SKM-1 (cell line): ENCODE measurements at regions not wholly inside any gene's neighbourhood (a gene's known extent, or its start where the extent isn't known, plus 50 kb on each side); places are given as distances from the start of the nearest gene placed in this dataset.
A peak's percentile ranks its signal among the peaks of the same experiment; 100 is the strongest.
"Not testable (repeated sequence)": the region's sequence is repeated elsewhere in the genome, so short reads cannot be mapped to it uniquely, and the experiment has no call there.

Experiments
- DNase-seq: peaks from one replicate; lab custom pipeline; 2025; ENCODE audit not compliant: unreplicated experiment; lab: John Stamatoyannopoulos, UW

DNA sequence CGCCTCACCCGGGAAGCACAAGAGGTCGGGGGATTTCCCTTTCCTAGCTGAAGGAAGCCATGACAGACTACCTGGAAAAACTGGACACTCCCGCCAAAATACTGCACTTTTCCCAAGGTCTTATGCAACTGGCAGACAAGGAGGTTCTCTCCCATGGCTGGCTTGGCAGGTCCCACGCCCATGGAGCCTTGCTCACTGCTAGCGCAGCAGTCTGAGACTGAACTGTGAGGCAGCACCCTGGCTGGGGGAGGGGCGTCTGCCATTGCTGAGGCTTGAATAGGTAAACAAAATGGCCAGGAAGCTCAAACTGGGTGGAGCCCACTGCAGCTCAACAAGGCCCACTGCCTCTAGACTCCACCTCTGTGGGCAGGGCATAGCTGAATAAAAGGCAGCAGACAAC, 92.1 kb downstream of the C4BPA start:
- not testable (repeated sequence) for DNase-seq

DNA sequence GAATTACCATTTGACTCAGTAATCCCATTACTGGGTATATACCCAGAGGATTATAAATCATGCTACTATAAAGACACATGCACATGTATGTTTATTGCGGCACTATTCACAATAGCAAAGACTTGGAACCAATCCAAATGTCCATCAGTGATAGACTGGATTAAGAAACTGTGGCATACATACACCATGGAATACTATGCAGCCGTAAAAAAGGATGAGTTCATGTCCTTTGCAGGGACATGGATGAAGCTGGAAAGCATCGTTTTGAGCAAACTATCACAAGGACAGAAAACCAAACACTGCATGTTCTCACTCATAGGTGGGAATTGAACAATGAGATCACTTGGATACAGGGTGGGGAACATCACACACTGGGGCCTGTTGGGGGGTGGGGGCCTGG, 97.5 kb downstream of the C4BPA start:
- not testable (repeated sequence) for DNase-seq

DNA sequence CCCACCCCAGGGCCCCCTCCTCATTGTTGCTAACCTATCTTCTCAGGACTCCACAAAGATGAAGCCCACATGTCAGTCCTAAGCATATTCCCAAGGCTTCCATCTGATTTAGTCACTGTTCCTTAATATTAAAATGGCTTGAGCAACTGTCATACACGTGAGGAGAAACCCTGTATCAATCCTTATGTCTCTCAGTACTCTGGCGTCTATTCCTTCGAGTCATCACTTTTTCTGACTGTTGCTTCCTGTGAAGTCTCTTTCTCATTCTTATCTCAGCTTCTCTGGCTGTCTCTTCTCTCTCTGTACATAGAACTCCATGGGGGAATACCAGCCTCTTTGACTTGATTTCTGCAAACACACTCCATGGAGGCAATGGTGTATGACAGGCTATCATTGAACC, 98.4 kb downstream of the C4BPA start:
- DNase-seq = no peak

DNA sequence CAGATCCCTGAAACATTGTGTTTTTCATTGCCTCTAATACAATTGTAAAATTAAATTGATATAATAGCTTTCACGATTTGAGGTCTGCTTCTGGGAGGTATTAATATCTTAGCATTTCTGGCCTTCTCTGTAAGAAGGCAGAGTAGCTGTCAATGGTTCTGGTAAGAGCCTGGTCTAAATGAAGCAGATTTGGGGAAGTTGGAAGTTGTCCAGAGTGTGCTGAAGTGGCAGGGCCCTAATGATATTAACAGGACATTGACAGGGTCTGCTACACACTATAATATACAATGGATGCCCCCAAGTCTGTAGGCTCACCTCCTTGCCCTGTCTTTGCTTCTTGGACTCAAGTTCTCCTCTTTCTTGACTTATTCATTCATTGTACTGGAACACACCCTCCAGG, 99.5 kb downstream of the C4BPA start:
- peak; percentile 53 for DNase-seq

DNA sequence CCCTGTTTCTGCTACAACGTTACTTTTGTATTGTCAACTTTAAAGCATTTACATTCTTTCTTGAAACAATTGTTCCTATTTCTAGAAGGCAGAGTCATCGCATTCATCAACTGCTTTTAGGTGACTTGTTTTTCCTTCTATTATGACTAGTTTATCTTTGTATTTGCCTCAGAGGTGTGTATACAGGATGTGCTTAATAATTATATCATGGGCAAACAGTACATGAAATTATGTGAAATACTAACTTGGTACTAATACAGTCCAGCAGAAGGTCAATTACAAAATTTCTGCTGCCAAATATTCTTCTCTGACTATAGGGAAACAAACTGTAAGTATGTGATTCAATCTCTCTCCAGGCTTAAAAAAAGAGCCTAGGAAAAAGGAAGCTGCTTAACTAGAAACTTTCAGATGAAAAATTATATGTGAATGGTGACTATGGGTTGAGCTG, 101.6 kb downstream of the C4BPA start:
- DNase-seq = no peak

DNA sequence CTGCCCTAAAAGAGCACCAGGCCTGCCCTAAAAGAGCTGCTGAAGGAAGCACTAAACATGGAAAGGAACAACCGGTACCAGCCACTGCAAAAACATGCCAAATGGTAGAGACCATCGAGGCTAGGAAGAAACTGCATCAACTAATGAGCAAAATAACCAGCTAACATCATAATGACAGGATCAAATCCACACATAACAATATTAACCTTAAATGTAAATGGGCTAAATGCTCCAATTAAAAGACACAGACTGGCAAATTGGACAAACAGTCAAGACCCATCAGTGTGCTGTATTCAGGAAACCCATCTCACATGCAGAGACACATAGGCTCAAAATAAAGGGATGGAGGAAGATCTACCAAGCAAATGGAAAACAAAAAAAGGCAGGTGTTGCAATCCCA, 104.7 kb downstream of the C4BPA start:
- DNase-seq = not testable (repeated sequence)

DNA sequence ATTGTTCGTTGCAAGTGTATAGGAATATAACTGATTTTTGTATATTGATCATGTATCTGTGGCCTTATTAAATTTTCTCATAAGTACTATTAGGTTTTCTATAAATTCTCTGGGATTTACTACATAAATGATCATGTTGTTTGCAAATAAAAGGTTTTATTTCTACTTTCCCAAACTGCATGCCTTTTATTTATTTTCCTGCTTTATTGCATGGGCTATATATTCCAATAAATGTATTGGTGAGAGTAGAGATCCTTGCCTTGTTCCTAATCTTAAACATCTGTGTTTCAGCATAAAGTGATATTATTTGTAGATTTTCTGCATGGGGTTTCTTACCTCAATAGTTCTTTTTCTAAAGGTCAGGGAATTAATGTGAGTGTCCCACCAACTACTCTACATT, 107.0 kb upstream of the CD55 start:
- DNase-seq = no peak

DNA sequence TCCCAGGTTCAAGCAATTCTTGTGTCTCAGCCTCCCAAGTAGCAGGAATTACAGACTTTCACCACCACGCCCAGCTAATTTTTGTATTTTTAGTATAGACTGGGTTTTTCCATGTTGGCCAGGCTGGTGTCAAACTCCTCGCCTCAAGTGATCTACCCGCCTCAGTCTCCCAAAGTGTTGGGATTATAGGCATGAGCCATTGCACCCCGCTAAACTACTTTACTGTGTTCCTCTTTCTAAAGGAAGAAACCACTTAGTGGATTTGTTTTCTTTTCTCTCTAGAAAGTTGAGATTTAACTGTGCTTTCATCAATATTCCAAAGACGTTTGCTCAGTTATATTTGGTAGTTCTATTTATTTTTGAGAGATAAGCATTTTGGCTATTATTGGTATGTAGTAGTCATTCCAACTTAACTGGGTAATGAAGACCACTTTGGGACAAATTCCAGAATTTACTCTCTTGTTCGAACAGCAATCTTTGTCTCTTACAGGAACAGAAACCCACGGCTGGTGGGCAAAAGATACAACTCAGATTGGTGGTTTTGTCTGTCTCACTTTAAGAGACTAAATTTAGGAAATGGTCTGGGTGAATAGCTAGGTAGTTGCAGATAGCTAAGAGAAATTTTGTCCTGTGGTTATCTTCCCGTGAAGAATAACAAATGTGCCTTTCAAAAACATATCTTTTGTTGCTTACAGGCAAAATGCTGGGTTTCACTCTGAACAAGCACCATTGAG, 103.5 kb upstream of the CD55 start:
- no peak for DNase-seq

DNA sequence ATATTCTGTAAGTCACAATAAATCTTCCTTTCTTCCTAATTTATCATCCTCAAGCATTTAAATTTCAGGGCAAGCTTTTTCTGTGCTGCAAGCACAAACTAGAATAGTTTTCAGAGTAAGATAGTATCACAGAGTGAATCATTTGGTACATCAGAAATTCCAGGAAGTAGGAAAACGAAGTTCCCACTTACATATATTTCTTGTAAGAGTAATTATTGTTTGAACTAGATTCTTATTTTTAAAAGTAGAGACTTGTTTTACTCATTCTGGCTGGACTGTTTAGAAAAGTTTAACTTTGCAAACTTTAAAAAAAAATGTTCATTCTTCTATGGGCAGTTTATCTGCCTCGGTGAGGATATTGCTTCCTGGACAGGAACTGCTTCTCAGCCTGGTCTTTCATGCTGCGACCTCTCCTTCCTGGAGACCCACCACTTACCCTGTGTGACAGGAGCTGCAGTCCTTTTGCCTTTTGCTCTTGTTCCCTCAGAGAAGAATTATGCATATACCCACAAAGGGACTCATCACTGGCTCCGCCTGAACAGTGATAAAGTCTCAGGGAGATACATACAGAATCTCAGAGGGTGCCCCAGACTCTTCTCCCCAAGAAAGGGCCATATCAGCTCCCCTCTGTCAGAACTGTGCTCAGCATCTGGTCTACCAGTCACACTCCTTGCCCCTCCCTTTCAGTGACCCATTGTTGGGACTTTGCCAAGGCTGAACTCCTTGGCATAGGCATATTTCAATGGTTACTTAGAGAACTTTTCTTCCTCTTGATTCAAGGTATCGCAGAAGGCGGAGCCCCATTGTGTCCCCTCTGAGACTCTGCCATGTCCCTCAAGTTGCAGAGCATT, 102.7 kb upstream of the CD55 start:
- no peak for DNase-seq

DNA sequence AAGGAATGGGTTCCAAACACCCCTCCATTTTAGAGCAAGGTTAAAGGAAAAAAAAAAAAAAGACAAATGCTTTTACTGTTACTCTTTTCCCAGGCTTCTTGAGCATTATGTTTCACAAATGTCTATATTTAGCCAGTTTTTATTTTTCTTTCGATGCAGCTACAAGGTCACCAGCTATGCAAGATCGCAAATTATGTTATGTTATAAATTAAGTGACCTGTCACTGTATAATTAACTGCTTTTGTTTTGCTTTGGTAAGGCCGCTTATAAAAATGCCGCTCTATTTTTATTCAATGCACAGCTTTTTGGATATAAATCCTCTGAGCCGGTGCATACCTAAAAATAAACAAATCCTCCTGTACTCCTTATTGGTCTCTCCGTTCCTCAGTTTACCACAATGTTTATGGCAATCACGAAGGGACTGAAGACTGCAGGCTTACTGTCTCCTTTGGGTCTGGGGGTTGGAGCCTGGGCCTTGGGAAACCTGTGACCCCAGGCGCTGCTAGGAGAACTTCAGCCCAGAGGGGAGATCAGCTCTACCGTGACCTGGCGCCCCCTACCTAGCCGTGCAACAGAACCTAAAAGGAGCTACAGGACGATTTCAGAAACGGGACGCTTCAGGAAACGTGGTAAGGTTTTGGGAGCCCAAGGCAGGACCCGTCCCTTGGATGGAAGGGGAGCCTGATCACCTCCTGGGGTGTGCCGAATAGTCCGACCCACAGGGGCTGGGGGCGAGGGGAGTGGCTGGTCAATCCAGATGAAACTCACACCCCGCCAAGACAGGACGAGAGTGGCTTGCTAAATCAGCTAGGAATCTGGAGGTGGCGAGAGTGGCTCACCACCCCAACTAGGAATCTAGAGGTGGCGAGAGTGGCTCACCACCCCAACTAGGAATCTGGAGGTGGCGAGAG, 101.2 kb upstream of the CD55 start:
- DNase-seq = no peak

DNA sequence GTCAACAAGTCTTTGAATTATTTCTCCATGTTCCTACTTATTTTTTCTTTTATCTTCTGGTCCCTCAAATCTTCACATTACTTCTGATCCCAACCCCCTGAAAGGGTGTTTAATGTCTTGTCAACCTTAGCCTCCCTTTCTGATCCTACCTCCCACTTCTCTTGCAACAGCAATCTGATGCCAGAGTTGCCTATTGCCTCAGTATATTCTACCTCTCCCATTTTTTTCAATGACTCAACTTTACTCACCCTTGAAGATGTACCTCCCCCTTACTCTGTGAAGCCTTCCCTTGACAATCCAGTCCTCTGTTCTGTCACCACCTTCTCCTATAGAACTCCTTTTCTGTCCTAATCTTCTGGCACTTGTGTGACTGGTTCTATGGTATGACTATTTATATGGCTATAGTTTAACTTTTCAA, 99.5 kb upstream of the CD55 start:
- DNase-seq = no peak

DNA sequence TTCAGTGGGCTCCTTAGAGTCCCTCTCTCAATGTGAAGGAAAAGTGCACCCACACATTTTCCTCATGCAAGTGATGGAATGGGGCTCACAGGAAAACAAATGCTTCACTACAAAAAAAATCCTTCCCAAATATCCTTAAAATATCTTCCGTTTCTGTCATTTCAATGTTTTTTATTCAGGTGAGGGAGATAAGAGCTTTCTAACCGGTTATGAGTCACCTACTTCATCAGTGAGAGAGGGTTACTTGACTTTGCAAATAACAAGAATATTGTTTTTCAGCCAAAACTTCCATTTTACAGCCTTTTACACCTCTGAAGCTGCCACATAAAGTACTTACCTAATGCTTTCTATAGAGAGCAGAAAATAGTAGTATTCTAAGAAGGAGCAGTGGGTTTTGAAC, 98.3 kb upstream of the CD55 start:
- no peak for DNase-seq

DNA sequence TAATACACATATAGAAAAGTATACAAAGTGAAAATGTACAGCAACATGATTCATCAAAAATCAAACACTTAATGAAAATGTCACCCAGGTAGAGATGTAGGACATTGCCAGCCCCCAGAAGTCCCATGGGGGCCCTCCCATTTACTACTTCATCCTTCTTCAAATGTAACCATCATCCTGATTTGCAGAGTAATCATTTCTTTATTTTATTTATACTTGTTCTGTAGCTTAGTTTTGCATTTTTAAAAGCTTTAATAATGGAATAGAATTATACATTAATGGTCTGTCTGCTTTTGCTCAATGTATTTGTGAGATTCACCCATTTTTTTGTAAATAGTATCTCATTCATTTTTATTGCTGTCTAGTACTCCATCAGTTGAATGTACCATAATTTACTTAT, 96.8 kb upstream of the CD55 start:
- no peak for DNase-seq

DNA sequence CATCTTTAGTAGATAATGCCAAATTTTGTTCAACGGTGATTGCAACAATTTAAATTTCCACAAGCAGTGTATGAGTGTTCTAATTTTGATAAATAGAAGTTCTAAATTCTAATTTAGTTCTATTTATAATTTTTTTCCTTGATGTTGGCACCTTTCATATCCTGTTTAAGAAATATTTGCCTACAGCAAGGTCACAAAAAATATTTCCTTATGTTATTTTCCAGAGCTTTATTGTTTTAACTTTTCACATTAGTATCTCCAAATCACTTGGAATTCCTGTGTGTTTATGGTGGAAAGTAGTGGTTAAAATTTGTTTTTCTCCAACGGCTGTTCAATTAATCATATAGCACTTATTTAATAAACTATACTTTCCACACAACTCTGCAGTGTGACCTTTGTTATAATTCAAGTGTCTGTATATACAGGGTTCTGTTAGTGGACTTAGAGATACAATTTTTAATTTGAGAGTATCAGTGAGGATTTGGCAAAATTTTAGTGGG, 94.3 kb upstream of the CD55 start:
- DNase-seq = no peak

DNA sequence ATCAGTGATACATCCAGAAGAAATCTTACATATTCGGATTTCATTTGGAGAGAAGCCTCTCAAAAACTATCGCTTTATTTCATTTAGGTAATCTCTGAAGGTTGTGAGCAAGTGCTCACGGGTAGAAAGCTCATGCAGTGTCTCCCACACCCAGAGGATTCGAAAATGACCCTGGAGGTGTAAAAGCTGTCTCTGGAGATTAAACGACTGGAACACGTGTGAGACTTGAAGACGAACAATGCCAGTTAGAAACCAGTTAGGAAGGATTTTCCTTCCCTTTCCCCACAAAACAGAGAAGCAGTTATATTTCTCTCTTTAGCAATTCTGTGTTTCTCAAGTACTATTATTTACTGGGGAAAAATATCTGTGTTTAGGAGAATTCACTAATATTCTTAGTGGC, 92.5 kb upstream of the CD55 start:
- no peak for DNase-seq

DNA sequence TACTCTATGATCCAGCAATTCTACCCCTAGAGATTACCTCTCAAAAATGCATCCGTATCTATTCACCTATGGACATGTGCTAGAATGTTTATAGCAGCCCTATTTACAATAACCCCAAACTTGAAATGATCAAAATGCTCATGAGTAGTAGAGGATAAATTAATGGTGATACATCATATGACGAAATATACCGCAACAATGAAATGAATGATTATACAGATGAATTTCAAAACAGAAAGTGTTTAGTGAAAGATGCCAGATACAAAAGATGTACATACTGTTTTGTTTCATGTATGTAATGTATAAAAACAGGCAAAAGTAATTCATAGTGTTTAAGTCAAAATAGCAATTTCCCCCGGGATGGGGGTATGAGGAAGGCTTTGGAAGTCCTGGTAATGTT, 91.0 kb upstream of the CD55 start:
- no peak for DNase-seq

DNA sequence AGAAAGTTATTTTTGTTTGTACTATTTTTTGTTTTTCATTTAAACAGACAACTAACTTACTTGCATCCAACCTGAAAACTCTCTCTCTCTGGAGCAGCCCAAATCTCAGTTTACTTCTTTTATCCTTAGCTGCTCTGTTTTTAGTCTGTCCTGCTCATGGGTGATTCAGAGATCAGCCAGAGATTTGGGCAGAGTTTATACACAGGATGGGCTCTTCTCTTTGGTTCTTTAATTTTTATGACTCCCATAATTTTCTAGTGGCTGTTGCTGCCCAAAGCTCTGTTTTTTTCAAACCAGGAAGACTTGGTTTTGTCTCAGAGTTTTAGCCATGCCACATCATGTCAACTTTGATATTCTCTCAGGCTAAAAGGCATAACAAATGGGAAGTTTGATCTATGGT, 86.8 kb upstream of the CD55 start:
- no peak for DNase-seq

DNA sequence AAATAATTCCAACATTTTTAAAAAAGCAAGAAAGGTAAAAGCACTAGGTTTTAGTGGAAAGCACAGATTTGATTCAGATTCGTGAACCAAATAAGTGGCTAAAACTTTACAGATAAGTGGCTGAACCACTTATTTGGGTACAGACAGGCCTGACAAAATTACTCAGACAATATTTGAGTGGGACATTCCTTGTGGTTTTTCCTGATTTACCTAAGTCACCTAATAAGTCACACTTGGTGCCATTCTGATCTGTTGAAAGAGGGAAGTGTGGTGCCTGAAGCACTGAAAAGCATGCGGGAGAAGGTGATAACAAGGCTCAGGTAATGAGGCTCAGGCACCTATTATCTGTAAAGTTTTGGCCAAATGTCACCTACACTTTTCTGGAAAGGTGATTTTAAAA, 81.6 kb upstream of the CD55 start:
- DNase-seq = no peak

DNA sequence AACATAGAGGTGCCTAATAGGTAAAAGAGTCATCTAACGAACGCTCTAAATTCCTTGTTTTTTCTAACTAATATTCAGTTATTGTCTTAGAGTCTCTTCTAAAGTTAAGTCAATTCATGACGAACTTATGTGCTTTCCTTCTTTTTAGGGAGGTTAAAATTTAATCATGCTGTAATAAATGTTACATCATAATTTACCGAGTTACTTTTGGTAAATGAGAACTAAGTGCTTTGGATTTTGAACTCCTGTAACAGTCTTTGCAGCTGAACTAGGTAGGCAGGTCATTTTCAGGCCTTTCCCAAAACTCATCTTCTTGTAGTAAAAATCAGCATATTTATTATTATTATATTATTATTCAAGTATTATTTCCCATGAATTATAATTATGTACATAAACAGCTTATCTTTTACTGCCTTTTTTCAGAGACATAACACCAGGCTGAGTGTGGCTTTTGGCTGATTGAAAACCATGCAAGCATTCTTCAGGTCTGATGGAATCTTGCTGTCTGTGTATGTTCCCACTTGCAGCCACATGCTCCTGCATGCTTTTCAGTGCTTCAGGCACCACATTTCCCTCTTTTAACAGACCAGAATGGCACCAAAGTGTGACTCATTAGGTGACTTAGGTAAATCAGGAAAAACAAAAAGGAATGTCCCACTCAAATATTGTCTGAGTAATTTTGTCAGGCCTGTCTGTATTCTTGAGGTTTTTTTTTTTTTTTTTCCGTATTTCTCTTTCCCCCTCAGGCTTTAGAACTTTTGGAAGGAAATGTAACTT, 81.0 kb upstream of the CD55 start:
- no peak for DNase-seq

DNA sequence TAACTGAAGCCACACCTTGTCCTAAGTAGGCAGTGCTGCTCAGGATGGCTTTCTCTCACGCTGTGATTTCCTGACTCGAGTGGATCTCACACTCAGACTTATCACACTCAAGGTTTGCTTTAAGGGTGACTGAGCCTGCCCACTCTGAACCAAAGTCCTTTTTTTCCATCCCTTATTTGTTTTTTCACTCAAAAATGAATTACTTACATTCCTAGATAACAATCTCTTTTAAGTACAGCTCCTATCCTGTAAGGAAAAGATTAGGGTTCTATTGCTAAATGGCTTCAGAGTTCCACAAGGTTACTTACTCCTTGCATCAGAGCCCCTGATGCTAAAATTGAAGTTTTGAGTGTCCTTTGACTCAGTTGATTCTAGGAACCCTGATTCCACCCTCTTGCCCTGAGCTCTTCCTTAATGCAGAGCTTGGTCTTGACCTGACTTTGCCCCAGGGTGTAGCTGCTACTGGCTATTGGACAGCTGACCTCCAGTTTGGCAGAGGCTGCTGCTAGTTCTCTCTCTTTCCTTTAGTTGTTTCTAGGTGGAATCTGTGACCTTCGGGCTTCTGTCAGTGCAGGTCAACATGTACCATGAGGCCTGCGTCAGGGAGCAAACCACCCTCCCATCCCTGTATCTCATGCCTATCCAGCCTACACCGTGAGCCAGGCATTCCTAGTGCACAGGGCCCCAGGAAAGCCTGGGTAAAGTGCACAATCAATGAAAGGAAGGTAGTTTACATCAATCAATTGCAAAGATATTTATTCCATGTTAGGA, 80.1 kb upstream of the CD55 start:
- no peak for DNase-seq
